ENCODE measurements at regions not wholly inside any gene's neighbourhood (a gene's known extent, or its start where the extent isn't known, plus 50 kb on each side); places are given as distances from the start of the nearest gene placed in this dataset.

DNA sequence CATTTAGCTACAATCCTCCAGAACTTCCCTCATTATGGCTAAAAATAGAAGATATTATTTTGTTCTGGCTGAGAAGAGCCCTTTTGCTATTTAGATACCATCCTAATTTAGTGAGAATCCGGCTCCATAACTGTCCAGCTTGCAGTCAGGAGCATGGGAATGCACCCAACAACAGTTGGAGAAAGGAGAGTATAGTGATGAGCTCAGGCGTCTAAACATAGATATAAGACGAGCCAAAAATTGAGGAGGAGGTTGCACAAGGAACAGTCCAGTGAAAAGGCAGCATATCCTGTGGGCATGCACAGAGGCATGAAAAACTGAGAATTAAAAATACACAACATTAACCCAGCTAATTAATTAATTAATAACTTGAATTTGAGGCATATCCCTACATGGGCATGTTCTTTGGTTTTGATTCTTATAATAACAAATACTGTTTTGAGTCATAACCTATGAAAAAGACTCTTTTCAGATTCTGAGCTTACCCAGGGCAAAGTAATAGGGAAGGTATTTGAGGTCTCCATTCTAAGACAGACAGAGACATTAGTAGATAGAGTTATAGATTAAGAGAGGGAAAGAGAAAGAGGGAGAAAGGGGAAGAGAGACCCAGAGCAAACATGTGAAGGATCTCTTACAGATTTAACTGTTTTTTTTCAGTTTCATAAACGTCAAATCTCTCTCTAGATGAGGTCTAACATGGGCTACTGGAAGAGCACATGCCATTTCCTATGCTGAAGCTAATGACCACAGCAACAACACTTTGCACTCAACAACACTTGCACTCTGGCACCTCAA is 311.2 kb downstream of the OSR1 start:
- ChIA-PET POLR2A (interaction anchor here (0.7 kb wide), 1 partner anchor 290 kb away, joined by 8 read pairs; no protein-coding TSS in a partner anchor), CTCF (no interaction called here)

DNA sequence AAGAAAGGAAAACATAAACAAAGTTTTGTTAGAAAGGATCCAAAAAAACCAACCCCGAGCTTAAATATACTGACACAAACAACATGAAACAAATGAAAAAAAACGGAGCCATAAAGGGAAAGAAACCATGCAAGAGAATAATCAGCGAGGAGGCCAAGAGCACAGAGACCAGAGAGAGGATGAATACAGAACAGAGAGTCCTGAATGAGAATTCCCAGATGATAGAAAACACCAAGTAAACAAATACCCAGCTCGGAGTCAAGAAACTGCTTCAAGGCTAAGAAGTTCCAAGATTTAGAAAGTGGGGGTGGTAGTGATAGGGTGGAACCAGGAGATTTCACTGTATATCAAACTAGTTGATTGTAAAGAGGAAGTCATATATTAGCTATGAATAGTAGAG is 313.3 kb downstream of the OSR1 start:
- ChIA-PET POLR2A (no interaction called here), CTCF (no interaction called here)

DNA sequence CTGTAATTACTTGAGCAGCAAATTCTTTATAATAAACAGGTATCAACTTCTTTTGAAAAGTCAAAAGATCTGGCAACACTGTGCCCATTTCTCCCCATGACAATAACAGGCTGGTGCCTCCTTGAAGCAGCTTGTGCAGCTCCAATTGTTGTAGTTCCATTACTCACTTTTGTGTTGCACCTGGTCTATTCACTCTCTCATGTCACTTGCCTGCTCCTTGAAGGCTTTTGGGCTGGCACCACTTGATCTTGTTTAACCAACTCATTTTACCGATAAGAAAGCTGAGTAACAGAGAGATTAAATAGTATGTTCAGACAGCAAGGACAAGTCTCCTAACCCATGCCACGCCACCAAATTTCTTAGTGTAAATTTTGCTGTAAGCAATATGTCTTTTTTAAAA is 314.5 kb downstream of the OSR1 start:
- ChIA-PET POLR2A (no interaction called here), CTCF (no interaction called here)

DNA sequence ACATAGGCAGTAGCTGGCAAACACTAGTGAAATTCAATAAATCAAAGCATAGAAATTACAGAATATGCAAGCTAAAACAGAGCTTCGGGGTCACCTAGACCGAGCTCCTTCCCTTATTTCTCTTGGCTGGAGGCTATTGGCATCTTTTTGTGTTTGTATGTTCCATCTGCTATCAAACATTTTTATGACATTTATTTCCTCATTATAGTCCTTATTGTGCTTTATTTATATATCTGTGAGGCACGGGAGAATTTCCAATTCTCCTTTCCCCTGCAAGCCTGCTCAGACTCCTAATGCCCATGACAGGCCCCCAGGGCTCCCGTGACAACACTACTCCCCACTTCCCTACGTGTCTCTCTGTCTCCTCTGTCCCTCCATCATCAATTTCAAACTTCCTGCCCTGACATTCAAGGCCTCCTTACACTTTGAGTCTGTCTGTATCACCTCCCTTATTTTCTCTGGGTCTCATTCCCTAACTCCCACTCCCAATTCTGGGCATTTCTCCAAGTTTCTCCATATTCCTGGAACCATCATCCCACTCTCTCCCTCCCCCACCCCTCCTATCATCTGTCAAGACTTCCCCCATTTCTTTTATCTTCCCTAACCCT is 316.9 kb downstream of the OSR1 start:
- ChIA-PET CTCF (no interaction called here), POLR2A (no interaction called here)

DNA sequence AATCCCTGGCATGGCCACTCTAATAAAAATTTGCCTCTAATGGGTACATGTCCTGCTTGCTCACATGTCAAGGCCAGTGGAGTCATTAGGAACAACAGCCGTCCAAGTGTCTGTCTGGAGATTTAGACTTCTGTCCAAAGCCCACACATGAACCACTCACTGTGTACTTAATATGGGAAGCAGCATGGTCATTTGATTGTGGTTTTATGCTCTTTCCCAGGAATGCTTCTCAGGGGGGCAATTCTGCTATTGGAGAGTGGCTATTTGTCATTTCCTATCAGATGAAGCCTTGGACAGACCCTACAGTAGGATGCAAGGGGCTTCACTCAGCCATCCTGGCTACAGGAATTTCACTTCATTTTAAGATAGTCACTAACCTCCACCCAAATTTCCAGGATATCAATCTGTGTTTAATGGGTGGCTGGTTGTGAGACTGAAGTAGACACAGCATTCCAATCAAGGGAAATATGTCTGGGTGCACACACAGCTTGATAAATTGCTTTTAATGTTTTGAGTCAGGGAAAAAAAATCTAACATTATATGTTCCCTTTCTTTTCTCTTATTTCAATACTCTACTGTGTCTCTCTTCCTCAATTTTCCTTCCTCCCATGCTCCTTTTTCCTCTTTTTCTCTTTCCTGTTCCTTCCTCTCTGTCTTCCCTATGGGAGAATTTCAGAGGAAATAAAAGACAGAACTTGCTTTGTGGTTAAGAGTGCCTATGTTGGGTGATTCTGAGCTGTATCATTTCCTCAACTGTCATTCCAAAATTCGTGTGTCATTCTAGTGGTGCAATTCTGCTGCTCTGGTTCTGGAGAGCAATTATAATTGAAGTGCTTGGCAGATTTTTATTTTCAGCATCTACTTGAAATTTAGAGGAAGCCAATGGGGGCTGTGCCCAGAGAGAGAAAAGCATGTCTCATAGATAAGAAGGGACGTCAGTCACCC is 320.1 kb downstream of the OSR1 start:
- CTCF ChIA-PET: no interaction called here
- POLR2A ChIA-PET: no interaction called here

GRCh38 chr2:19036091-19036490 is 322.3 kb downstream of the OSR1 start:
- CTCF ChIA-PET: no interaction called here
- POLR2A ChIA-PET: interaction anchor here (0.6 kb wide), 1 partner anchor 199 kb away, joined by 3 read pairs; no protein-coding TSS in a partner anchor

DNA sequence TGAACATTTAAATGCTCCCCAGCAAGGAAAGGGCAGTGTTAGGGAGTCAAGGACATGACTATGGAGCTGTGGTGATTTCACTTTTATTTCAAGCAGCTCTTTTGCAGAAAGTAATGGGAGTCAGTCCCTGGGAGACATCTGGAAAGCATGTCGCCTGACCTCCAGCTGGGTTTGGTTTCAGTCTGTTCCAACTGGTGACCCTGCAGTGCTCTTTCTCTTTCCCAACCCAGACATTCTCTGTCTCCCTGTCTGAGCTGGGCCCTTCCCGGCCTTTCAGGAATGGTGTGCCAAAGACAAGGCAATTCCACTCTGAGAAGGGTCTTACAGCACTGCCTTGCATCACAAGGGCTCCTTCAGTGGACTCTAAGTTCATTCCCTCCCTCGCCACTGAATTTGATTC is 323.2 kb downstream of the OSR1 start:
- CTCF ChIA-PET: no interaction called here
- POLR2A ChIA-PET: no interaction called here

GRCh38 chr2:19033240-19033639 is 325.2 kb downstream of the OSR1 start:
- POLR2A ChIA-PET: no interaction called here

DNA sequence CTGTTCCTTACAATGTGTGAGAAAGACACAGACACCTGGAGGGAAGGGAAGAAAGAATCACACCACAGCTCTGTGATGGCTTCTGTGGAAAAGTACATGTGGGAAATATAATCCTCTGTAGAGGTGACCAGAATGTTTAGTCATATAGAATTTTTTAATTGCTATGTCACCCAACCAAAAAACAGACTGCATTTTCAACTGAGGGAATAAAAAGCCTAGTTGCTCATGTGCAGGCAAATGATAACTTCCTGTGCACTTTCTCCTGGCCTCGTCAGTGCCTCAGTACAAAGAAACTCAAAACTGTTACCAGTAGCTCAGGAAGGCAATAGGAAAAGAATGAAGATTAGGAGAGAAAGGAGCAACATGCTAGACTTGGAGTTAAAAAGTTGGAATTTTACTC is 326.8 kb downstream of the OSR1 start:
- POLR2A ChIA-PET: no interaction called here

More at GRCh38 chr2:19033240-19033639, 325.2 kb downstream of the OSR1 start:
- CTCF ChIA-PET: no interaction called here

DNA sequence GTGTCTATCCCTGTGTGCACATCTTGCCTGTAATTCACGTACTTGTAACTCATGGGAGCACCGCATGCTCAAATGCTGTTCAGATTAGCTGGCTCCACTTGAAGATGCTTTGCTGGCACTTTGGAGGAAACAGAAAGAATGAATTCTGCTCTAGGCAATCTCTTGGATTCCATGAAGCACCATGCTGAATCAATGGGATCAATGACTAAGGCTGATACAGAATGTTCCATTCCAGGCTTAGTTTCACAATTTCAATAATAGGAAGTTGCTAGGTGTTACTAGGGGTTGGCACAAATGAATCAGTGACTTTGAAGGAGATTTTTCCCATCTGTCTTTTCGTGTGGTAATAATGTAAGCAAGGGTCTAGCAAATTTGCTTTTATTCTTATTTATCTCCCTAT is 328.8 kb downstream of the OSR1 start:
- CTCF ChIA-PET: no interaction called here
- POLR2A ChIA-PET: no interaction called here

More for the DNA sequence above, 326.8 kb downstream of the OSR1 start:
- CTCF ChIA-PET: no interaction called here

- ChIA-PET CTCF (interaction anchor here (0.6 kb wide), 1 partner anchor 526 kb away, joined by 3 read pairs; no protein-coding TSS in a partner anchor), POLR2A (no interaction called here)
Measured at GRCh38 chr2:19028587-19029375, 329.6 kb downstream of the OSR1 start.

GRCh38 chr2:19027626-19028025 is 330.8 kb downstream of the OSR1 start:
- POLR2A ChIA-PET: no interaction called here
- CTCF ChIA-PET: no interaction called here

GRCh38 chr2:19026261-19026660 is 332.2 kb downstream of the OSR1 start:
- ChIA-PET POLR2A (no interaction called here), CTCF (no interaction called here)

GRCh38 chr2:19022334-19022733 is 336.1 kb downstream of the OSR1 start:
- ChIA-PET CTCF (no interaction called here), POLR2A (no interaction called here)

GRCh38 chr2:19021721-19022120 is 336.7 kb downstream of the OSR1 start:
- POLR2A ChIA-PET: interaction anchor here (0.6 kb wide), 1 partner anchor 376 kb away, joined by 8 read pairs; no protein-coding TSS in a partner anchor
- CTCF ChIA-PET: no interaction called here

DNA sequence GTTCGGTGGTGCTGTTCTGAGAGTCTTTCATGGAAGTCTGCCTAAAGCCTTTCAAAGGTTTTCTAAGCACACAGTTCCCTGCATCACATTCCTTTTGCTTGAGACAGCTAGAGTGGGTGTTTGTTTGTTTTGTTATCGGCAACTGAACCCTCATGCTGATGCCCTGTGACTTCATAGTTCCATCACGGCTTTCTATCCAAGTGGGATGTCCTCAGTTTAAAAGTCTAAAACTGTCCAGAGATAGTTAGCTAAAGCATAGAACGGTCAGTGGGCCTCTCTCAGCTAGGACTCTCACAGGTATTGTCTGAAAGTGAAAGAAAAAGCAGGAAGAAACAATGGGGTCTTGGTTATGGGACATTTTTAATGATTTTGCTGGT is 337.3 kb downstream of the OSR1 start:
- CTCF ChIA-PET: no interaction called here

DNA sequence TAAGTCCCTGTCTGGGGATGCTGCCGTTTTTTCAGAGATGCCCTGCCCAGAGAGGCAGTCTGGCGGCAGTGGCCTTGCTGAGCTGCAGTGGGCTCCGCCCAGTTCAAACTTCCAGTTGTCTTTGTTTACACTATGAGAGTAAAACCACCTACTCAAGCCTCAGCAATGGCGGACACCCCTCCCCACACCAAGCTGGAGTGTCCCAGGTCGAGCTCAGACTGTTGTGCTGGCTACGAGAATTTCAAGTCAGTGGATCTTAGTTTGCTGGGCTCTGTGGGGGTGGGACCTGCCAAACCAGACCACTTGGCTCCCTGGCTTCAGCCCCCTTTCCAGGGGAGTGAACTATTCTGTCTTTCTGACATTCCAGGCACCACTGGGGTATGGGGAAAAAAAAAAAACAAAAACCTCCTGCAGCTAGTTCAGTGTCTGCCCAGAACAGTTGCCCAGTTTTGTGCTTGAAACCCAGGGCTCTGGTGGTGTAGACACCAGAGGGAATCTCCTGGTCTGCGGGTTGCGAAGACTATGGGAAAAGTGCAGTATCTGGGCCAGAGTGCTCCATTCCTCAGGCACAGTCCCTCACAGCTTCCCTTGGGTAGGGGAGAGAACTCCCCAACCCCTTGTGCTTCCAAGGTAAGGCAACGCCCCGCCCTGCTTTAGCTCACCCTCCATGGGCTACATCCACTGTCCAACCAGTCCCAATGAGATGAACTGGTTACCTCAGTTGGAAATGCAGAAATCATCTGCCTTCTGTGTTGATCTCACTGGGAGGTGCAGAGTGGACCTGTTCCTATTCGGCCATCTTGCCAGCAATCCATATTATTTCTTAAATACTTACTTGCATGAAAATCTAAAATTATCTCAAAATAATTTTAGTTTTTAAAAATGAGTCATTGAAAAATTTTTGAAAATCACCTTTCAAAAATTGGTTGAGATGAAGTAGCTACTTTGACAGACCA is 338.0 kb downstream of the OSR1 start:
- ChIA-PET CTCF (no interaction called here), POLR2A (no interaction called here)

More for the DNA sequence above, 337.3 kb downstream of the OSR1 start:
- POLR2A ChIA-PET: interaction anchor here (0.6 kb wide), 1 partner anchor 375 kb away, joined by 8 read pairs; no protein-coding TSS in a partner anchor

- CTCF ChIA-PET: interaction anchor here (0.6 kb wide), 1 partner anchor 1599 kb away, joined by 4 read pairs; no protein-coding TSS in a partner anchor
- POLR2A ChIA-PET: no interaction called here
Measured at GRCh38 chr2:19009510-19009909, 348.9 kb downstream of the OSR1 start.

DNA sequence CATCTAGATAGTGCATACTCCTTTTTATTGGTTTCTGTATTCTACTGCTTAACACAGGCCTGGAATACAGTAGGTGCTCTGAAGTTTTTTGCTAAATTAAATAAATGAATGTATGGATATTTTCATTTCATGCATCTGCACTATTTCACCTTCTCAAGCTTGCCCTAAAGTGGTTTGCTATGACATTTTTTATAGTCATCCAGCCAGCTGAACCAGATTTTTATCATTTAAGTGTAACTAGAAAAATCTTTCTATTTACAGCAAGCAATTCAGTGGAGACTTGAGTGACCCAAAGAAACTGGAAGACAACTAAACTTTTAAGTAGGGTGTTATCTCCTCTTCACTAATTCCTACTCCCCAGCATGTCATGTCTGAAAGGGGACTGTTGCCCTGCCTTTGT is 354.9 kb downstream of the OSR1 start:
- CTCF ChIA-PET: no interaction called here
- POLR2A ChIA-PET: no interaction called here
